Choroid plexus epithelial cell (primary cell): ENCODE measurements at regions not wholly inside any gene's neighbourhood (a gene's known extent, or its start where the extent isn't known, plus 50 kb on each side); places are given as distances from the start of the nearest gene placed in this dataset.
"Not testable (repeated sequence)": the region's sequence is repeated elsewhere in the genome, so short reads cannot be mapped to it uniquely, and the experiment has no call there.

ENCODE experiments used
- DNase-seq: peaks from one replicate; pipeline ENCODE4 v3.0.0-alpha.2; 2010; ENCODE audit warnings: low read depth
- H3K4me3 ChIP-seq: 2 replicates; pipeline ENCODE4 v1.5.1; 2011; ENCODE audit warnings: low read depth, mild to moderate bottlenecking, control low read depth, low read length, moderate library complexity
- CTCF ChIP-seq: conservative IDR thresholded peaks from 2 replicates; pipeline ENCODE4 v1.5.1; 2011; ENCODE audit warnings: low read depth, mild to moderate bottlenecking, control low read depth, inconsistent platforms, low read length, moderate library complexity

GRCh38 chr20:57977569-57977968 lies 250.9 kb downstream of the ANKRD60 start:
- no peak overlapping the region for H3K4me3 ChIP-seq
- DNase-seq, result no peak
- TF ChIP-seq CTCF, result no peak

- DNase-seq, result no peak
- no peak for TF ChIP-seq CTCF
- H3K4me3 ChIP-seq, result no peak overlapping the region
Measured at GRCh38 chr20:57977141-57977540, 251.3 kb downstream of the ANKRD60 start.

GRCh38 chr20:57974863-57975262 lies 253.6 kb downstream of the ANKRD60 start:
- no peak for DNase-seq
- TF ChIP-seq CTCF, result no peak
- H3K4me3 ChIP-seq, result no peak overlapping the region

- no peak for TF ChIP-seq CTCF
- no peak for DNase-seq
- no peak overlapping the region for H3K4me3 ChIP-seq
Measured at GRCh38 chr20:57973886-57974285, 254.6 kb downstream of the ANKRD60 start.

- DNase-seq, H3K4me3 ChIP-seq: not testable (repeated sequence)
Measured at GRCh38 chr20:57971583-57971982, 256.9 kb downstream of the ANKRD60 start.

- TF ChIP-seq CTCF, result no peak
- DNase-seq, result no peak
- no peak overlapping the region for H3K4me3 ChIP-seq
Measured at GRCh38 chr20:57970856-57971255, 257.6 kb downstream of the ANKRD60 start.

- H3K4me3 ChIP-seq, result no peak overlapping the region
- TF ChIP-seq CTCF, result no peak
- DNase-seq, result no peak
Measured at GRCh38 chr20:57970116-57970515, 258.3 kb downstream of the ANKRD60 start.

- no peak overlapping the region for H3K4me3 ChIP-seq
- TF ChIP-seq CTCF, result no peak
- no peak for DNase-seq
Measured at GRCh38 chr20:57968120-57968519, 258.3 kb upstream of the PMEPA1 start.
